HEK293T (cell line): ENCODE measurements at regions not wholly inside any gene's neighbourhood (a gene's known extent, or its start where the extent isn't known, plus 50 kb on each side); places are given as distances from the start of the nearest gene placed in this dataset.

Source experiments
- BHLHE40 ChIP-seq: fragments of 450-650 bp; IDR thresholded peaks from 2 replicates; pipeline ENCODE4 v1.6.1; 2016; ENCODE audit warnings: mild to moderate bottlenecking, moderate library complexity, borderline replicate concordance
- SP1 ChIP-seq: fragments of 450-650 bp; IDR thresholded peaks from 2 replicates; pipeline ENCODE4 v1.6.1; 2017

DNA sequence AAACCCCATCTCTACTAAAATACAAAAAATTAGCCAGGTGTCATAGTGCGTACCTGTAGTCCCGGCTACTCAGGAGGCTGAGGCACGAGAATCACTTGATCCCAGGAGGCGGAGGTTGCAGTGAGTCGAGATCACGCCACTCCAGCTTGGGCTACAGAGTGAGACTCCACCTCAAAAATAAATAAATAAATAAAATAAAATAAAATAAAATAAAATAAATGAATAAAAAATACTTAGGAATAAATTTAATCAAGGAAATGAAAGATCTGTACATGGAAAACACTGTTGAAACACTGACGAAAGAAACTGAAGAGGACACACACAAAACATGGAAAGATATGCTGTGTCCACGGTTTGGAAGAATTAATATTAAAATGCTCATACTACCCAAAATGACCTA is 56.5 kb upstream of the ASPRV1 start:
- TF ChIP-seq SP1, result no peak
- TF ChIP-seq BHLHE40, result no peak
